Epithelial cell of proximal tubule (primary cell): ENCODE measurements at regions not wholly inside any gene's neighbourhood (a gene's known extent, or its start where the extent isn't known, plus 50 kb on each side); places are given as distances from the start of the nearest gene placed in this dataset.

Experiments used
- DNase-seq: peaks from one replicate; pipeline ENCODE4 v3.0.0-alpha.2; 2011; ENCODE audit warnings: low read depth
- H3K4me3 ChIP-seq: 2 replicates; pipeline ENCODE4 v1.5.1; 2011; ENCODE audit warnings: low read depth, mild to moderate bottlenecking, low read length
- CTCF ChIP-seq: conservative IDR thresholded peaks from 2 replicates; pipeline ENCODE4 v1.5.1; 2012; ENCODE audit warnings: low read depth, mild to moderate bottlenecking, low read length

GRCh38 chr1:25035523-25036116 lies 105.5 kb upstream of the RUNX3 start:
- no peak for TF ChIP-seq CTCF
- no peak overlapping the region for H3K4me3 ChIP-seq
- no peak for DNase-seq

GRCh38 chr1:25034736-25035522 lies 104.9 kb upstream of the RUNX3 start:
- no peak for TF ChIP-seq CTCF
- DNase-seq, result no peak
- no peak overlapping the region for H3K4me3 ChIP-seq

- TF ChIP-seq CTCF, result no peak
- DNase-seq, result no peak
- H3K4me3 ChIP-seq, result no peak overlapping the region
These were observed 104.0 kb upstream of the RUNX3 start for GRCh38 chr1:25033828-25034705.

GRCh38 chr1:25033030-25033827 lies 103.2 kb upstream of the RUNX3 start:
- DNase-seq, result no peak
- H3K4me3 ChIP-seq, result no peak overlapping the region
- no peak for TF ChIP-seq CTCF

- DNase-seq, result no peak
- H3K4me3 ChIP-seq, result no peak overlapping the region
- TF ChIP-seq CTCF, result no peak
These were observed 102.0 kb upstream of the RUNX3 start for GRCh38 chr1:25031966-25032667.

GRCh38 chr1:25031601-25031965 lies 101.5 kb upstream of the RUNX3 start:
- DNase-seq, result no peak
- no peak for TF ChIP-seq CTCF
- no peak overlapping the region for H3K4me3 ChIP-seq
